NCI-H1694 (cell line): ENCODE measurements at regions not wholly inside any gene's neighbourhood (a gene's known extent, or its start where the extent isn't known, plus 50 kb on each side); places are given as distances from the start of the nearest gene placed in this dataset.
"Not testable (repeated sequence)": the region's sequence is repeated elsewhere in the genome, so short reads cannot be mapped to it uniquely, and the experiment has no call there.

Source experiments
- DNase-seq: peaks from one replicate; lab custom pipeline; 2025; lab: John Stamatoyannopoulos, UW

- DNase-seq, result no peak
Measured at GRCh38 chr5:81826128-81826527, 75.2 kb upstream of the SSBP2 start.

- no peak for DNase-seq
Measured at GRCh38 chr5:81825237-81825636, 74.3 kb upstream of the SSBP2 start.

- not testable (repeated sequence) for DNase-seq
Measured at GRCh38 chr5:81823736-81824135, 72.8 kb upstream of the SSBP2 start.

- no peak for DNase-seq
Measured at GRCh38 chr5:81820863-81821262, 70.0 kb upstream of the SSBP2 start.

- DNase-seq, result no peak
Measured at GRCh38 chr5:81820318-81820636, 69.4 kb upstream of the SSBP2 start.

- DNase-seq, result no peak
Measured at GRCh38 chr5:81819556-81820317, 68.8 kb upstream of the SSBP2 start.

- no peak for DNase-seq
Measured at GRCh38 chr5:81817980-81818379, 67.1 kb upstream of the SSBP2 start.

GRCh38 chr5:81817086-81817485, 66.2 kb upstream of the SSBP2 start:
- DNase-seq, result no peak

GRCh38 chr5:81815321-81815720, 64.4 kb upstream of the SSBP2 start:
- no peak for DNase-seq

GRCh38 chr5:81808106-81808505, 57.2 kb upstream of the SSBP2 start:
- DNase-seq, result no peak

GRCh38 chr5:81805086-81805485, 54.2 kb upstream of the SSBP2 start:
- no peak for DNase-seq

- no peak for DNase-seq
Measured at GRCh38 chr5:81803812-81804211, 52.9 kb upstream of the SSBP2 start.

- no peak for DNase-seq
Measured at GRCh38 chr5:81802625-81803024, 51.7 kb upstream of the SSBP2 start.

- no peak for DNase-seq
Measured at GRCh38 chr5:81802020-81802419, 51.1 kb upstream of the SSBP2 start.

GRCh38 chr5:81800797-81801196, 49.9 kb upstream of the SSBP2 start:
- DNase-seq, result no peak
